PC-3 (cell line): ENCODE measurements at regions not wholly inside any gene's neighbourhood (a gene's known extent, or its start where the extent isn't known, plus 50 kb on each side); places are given as distances from the start of the nearest gene placed in this dataset.
A peak's percentile ranks its signal among the peaks of the same experiment; 100 is the strongest.

Experiments used
- ATAC-seq: fragments of 200-7000 bp; cut with Tn5 transposase; 2 replicates; pipeline ENCODE4 v1.9.1; 2020; ENCODE audit warnings: mild to moderate bottlenecking, moderate library complexity
- BruUV-seq: library from RNA; stranded (reverse); fragments of 400-500 nt; replicated peaks from 2 replicates; lab custom pipeline; 2021; lab: Mats Ljungman, UMichigan
- CTCF ChIA-PET: fragments of 300-600 bp; sonication (Branson Sonifier 250); formaldehyde crosslinking; loops from one replicate; lab custom pipeline; 2022; ENCODE audit warnings: antibody characterized with exemption; lab: Charles Lee
- POLR2A ChIA-PET: fragments of 300-600 bp; sonication (Branson Sonifier 250); formaldehyde crosslinking; loops from one replicate; lab custom pipeline; 2022; ENCODE audit warnings: antibody characterized with exemption; ENCODE audit not compliant: unreplicated experiment; lab: Charles Lee
- DNase-seq: peaks from one replicate; pipeline ENCODE4 v3.0.0-alpha.2; 2015
- H2AFZ ChIP-seq: fragments of 300-600 bp; sonication (generic); 2 replicates; pipeline ENCODE4 v1.6.0; 2016; ENCODE audit warnings: antibody characterized with exemption, low read length
- H3F3A ChIP-seq: fragments of 300-600 bp; sonication (generic); one replicate; pipeline ENCODE4 v1.6.0; 2017; ENCODE audit warnings: antibody characterized with exemption, low read length, control low read depth, mild to moderate bottlenecking; ENCODE audit not compliant: unreplicated experiment
- H3K27ac ChIP-seq: fragments of 300-600 bp; sonication (generic); 2 replicates; pipeline ENCODE4 v1.5.1; 2016; ENCODE audit warnings: mild to moderate bottlenecking, low read length
- H3K27me3 ChIP-seq: fragments of 300-600 bp; sonication (generic); 2 replicates; pipeline ENCODE4 v1.6.1; 2016; ENCODE audit warnings: low read length, mixed read lengths
- H3K36me3 ChIP-seq: fragments of 300-600 bp; sonication (generic); 2 replicates; pipeline ENCODE4 v1.6.1; 2016; ENCODE audit warnings: low read depth, mixed run types, low read length, mixed read lengths
- H3K4me1 ChIP-seq: fragments of 300-600 bp; sonication (generic); 2 replicates; pipeline ENCODE4 v1.5.1; 2016; ENCODE audit warnings: low read length; ENCODE audit not compliant: insufficient read depth
- H3K4me2 ChIP-seq: fragments of 300-600 bp; sonication (generic); 2 replicates; pipeline ENCODE4 v1.6.0; 2016; ENCODE audit warnings: low read length
- H3K4me3 ChIP-seq: fragments of 300-600 bp; sonication (generic); 2 replicates; pipeline ENCODE4 v1.5.1; 2016; ENCODE audit warnings: mild to moderate bottlenecking, low read length, mixed read lengths
- H3K79me2 ChIP-seq: fragments of 300-600 bp; sonication (generic); 2 replicates; pipeline ENCODE4 v1.6.1; 2017; ENCODE audit warnings: low read length, mixed read lengths
- H3K9ac ChIP-seq: fragments of 300-600 bp; sonication (generic); 2 replicates; pipeline ENCODE4 v1.6.0; 2016; ENCODE audit warnings: mild to moderate bottlenecking, low read length
- H3K9me2 ChIP-seq: fragments of 300-600 bp; sonication (generic); replicated peaks from 2 replicates; pipeline ENCODE4 v1.6.1; 2016; ENCODE audit warnings: mixed run types, low read length, mixed read lengths
- H3K9me3 ChIP-seq: fragments of 300-600 bp; sonication (generic); 2 replicates; pipeline ENCODE4 v1.6.1; 2016; ENCODE audit warnings: low read length, mixed read lengths
- H4K20me1 ChIP-seq: fragments of 300-600 bp; sonication (generic); 2 replicates; pipeline ENCODE4 v1.6.1; 2016; ENCODE audit warnings: low read length, mixed read lengths
- EZH2 ChIP-seq: fragments of 300-600 bp; sonication (generic); IDR thresholded peaks from one replicate; pipeline ENCODE4 v1.6.1; 2017; ENCODE audit warnings: antibody characterized with exemption, mild to moderate bottlenecking, low read length; ENCODE audit not compliant: unreplicated experiment
- EZH2phosphoT487 ChIP-seq: fragments of 300-600 bp; sonication (generic); IDR thresholded peaks from 2 replicates; pipeline ENCODE4 v1.6.1; 2018; ENCODE audit warnings: mild to moderate bottlenecking, antibody characterized with exemption, low read length, borderline replicate concordance
- intact Hi-C: fragments of 100-400 bp; cut with micrococcal nuclease; formaldehyde crosslinking; loops from 2 replicates; pipeline ENCODE4 v1.9.0; 2023
- TF ChIP-seq, protein P1 (sequence below): fragments of 300-600 bp; sonication (generic); conservative IDR thresholded peaks from 2 replicates; pipeline ENCODE4 v1.5.1; 2017; ENCODE audit warnings: antibody characterized with exemption, low read depth, mild to moderate bottlenecking, low read length

DNA sequence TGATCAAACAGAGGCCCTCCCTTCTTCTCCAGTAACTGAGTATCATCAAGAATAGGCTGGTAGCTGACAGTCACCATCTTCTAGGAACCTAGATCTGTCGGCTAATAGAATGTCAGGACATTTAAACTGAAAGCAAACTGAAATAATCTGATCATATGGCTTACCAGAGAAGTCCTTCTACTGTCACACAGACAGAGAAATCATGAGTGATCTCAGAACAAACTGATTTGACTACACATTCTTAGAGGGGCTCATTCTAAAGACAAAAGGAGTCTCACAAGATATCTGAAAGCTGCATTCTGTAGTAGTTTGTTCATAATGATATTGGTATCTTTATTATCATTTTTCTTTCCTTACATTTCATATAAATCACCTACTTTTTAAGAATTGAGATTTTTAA, 130.9 kb upstream of the ADCY1 start:
- BruUV-seq, result no TSS peak
- POLR2A ChIA-PET, result no interaction called here
- TF ChIP-seq EZH2phosphoT487 (no peak), EZH2 (no peak)
- TF ChIP-seq, protein P1, sequence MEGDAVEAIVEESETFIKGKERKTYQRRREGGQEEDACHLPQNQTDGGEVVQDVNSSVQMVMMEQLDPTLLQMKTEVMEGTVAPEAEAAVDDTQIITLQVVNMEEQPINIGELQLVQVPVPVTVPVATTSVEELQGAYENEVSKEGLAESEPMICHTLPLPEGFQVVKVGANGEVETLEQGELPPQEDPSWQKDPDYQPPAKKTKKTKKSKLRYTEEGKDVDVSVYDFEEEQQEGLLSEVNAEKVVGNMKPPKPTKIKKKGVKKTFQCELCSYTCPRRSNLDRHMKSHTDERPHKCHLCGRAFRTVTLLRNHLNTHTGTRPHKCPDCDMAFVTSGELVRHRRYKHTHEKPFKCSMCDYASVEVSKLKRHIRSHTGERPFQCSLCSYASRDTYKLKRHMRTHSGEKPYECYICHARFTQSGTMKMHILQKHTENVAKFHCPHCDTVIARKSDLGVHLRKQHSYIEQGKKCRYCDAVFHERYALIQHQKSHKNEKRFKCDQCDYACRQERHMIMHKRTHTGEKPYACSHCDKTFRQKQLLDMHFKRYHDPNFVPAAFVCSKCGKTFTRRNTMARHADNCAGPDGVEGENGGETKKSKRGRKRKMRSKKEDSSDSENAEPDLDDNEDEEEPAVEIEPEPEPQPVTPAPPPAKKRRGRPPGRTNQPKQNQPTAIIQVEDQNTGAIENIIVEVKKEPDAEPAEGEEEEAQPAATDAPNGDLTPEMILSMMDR, result no peak
- Histone ChIP-seq H3K4me2 (no peak overlapping the region), H3K9ac (no peak overlapping the region), H3K36me3 (no peaks in the 10 kb centered on the region), H2AFZ (peak overlapping the region; percentile 15; the same call in 1 of the 2 replicates), H3K79me2 (no peaks in the 10 kb centered on the region), H3K27me3 (no peaks in the 10 kb centered on the region), H3K4me3 (no peak overlapping the region), H3K9me2 (no peaks in the 10 kb centered on the region), H4K20me1 (no peaks in the 10 kb centered on the region), H3K4me1 (peaks cover 11% of the 10 kb centered on the region; the same call in 1 of the 2 replicates), H3K9me3 (no peaks in the 10 kb centered on the region), H3F3A (no peaks in the 10 kb centered on the region), H3K27ac (no peak overlapping the region)
- intact Hi-C loops, result no loop called here
- no peak for DNase-seq
- ATAC-seq, result no peak
- CTCF ChIA-PET, result no interaction called here

DNA sequence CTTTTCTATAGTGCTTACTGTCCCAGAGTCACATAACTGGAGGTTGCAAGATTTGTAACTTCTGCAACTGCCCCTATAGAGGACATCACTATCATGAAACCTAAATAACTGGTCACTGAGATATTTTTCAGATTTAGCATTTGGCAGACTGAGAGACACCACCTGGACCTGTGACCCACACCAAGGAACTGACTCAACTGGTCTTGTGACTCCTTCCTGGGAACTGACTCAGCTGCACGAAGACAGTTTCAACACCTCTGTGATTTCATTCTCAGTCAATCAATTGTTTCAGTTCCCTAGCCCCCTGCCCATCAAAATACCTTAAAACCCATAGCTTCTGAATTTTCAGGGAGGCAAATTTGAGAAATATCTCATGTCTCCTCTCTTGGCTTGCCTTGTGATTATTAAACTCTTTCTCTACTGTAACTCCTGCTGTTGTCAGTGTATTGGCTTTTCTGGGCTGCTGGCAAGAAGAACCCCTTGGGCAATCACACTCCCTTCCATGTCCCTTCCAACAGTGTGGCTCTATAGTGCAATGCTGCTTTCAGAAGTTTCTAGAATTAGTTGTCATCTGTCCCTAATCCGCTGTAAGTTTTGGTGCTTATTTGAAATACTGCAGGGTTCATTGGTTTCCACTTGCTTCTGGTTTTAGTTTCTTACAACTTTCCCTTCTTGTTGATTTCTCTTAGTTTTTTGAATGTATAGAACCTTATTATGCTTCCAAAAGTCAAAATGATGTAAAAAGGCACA, 127.8 kb upstream of the ADCY1 start:
- ATAC-seq, result peak; percentile 73
- peak; percentile 67 for DNase-seq
- Histone ChIP-seq H3K4me3 (no peak overlapping the region), H3K9ac (0 out of 2 replicates have a peak overlapping the region, but pooled peaks have one; percentile 3), H3K27ac (peak overlapping the region; percentile 52), H3K27me3 (no peaks in the 10 kb centered on the region), H3K9me3 (no peaks in the 10 kb centered on the region), H3F3A (no peaks in the 10 kb centered on the region), H3K9me2 (no peaks in the 10 kb centered on the region), H2AFZ (no peak overlapping the region), H3K79me2 (no peaks in the 10 kb centered on the region), H3K4me1 (peaks cover 19% of the 10 kb centered on the region), H4K20me1 (no peaks in the 10 kb centered on the region), H3K4me2 (0 out of 2 replicates have a peak overlapping the region, but pooled peaks have one; percentile 7), H3K36me3 (no peaks in the 10 kb centered on the region)
- no peak for TF ChIP-seq EZH2phosphoT487
- no peak for TF ChIP-seq EZH2
- TF ChIP-seq, protein P1, result no peak
- ChIA-PET POLR2A (no interaction called here), CTCF (no interaction called here)
- no TSS peak for BruUV-seq
- intact Hi-C loops, result no loop called here

DNA sequence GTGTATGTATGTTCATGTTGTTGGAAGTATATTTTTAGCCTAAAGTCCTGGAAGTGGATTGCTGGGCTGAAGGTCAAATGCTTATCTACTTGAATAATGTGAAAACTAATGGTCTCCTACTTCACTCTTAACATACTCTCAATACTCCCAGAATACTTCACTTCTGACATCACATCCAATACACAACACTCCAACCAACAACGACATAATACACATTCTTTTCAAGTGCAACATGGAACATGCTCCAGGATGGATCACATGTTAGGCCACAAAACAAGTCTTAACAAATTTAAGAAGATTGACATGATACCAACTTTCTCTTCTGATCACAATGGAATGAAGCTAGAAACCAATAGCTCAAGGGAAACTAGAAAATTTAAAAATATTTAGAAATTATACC, 126.9 kb upstream of the ADCY1 start:
- no peaks in the 10 kb centered on the region for H3F3A ChIP-seq
- no peaks in the 10 kb centered on the region for H3K36me3 ChIP-seq
- ATAC-seq (no peak), DNase-seq (no peak)
- H2AFZ ChIP-seq, result no peak overlapping the region
- no peak overlapping the region for H3K9ac ChIP-seq
- no peaks in the 10 kb centered on the region for H3K27me3 ChIP-seq
- no peak overlapping the region for H3K4me3 ChIP-seq
- H3K9me3 ChIP-seq, result no peaks in the 10 kb centered on the region
- no TSS peak for BruUV-seq
- POLR2A ChIA-PET, result no interaction called here
- intact Hi-C loops, result no loop called here
- no peaks in the 10 kb centered on the region for H3K9me2 ChIP-seq
- no peaks in the 10 kb centered on the region for H3K79me2 ChIP-seq
- H4K20me1 ChIP-seq, result no peaks in the 10 kb centered on the region
- TF ChIP-seq, protein P1, result no peak
- TF ChIP-seq EZH2phosphoT487, result no peak
- TF ChIP-seq EZH2, result no peak
- no peak overlapping the region for H3K27ac ChIP-seq
- H3K4me1 ChIP-seq, result peaks cover 28% of the 10 kb centered on the region
- CTCF ChIA-PET, result no interaction called here
- H3K4me2 ChIP-seq, result no peak overlapping the region
